ENCODE measurements at regions not wholly inside any gene's neighbourhood (a gene's known extent, or its start where the extent isn't known, plus 50 kb on each side); places are given as distances from the start of the nearest gene placed in this dataset.

GRCh38 chr12:42793166-42793565 lies 203.6 kb upstream of the PRICKLE1 start:
- TF ChIP-seq CTCF (IDR thresholded peaks at IDR 0.05): no peak
- TF ChIP-seq POLR2A (IDR thresholded peaks at IDR 0.05): no peak
